ENCODE measurements at regions not wholly inside any gene's neighbourhood (a gene's known extent, or its start where the extent isn't known, plus 50 kb on each side); places are given as distances from the start of the nearest gene placed in this dataset.

- in situ Hi-C loops (cut with HindIII; ENCODE audit: low sequenced_read_pairs): no loop called here
- DNase-seq (ENCODE audit: low read depth, low spot score): no peak
Observed at GRCh38 chr9:118558891-118559290, 810.3 kb downstream of the BRINP1 start.

GRCh38 chr9:118561051-118561450 lies 808.2 kb downstream of the BRINP1 start:
- DNase-seq (ENCODE audit: low read depth, low spot score): no peak
- TF ChIP-seq CTCF (IDR thresholded peaks at IDR 0.05; ENCODE audit: low read depth, low read length): no peak
- no peak overlapping the region for H3K4me3 ChIP-seq (ENCODE audit: low read depth, low read length)
- in situ Hi-C loops (cut with HindIII; ENCODE audit: low sequenced_read_pairs): no loop called here

More at GRCh38 chr9:118558891-118559290, 810.3 kb downstream of the BRINP1 start:
- no peak for TF ChIP-seq CTCF (IDR thresholded peaks at IDR 0.05; ENCODE audit: low read depth, low read length)
- H3K4me3 ChIP-seq (ENCODE audit: low read depth, low read length): no peak overlapping the region

- in situ Hi-C loops (cut with HindIII; ENCODE audit: low sequenced_read_pairs): no loop called here
- TF ChIP-seq CTCF (IDR thresholded peaks at IDR 0.05; ENCODE audit: low read depth, low read length): no peak
- no peak for DNase-seq (ENCODE audit: low read depth, low spot score)
- H3K4me3 ChIP-seq (ENCODE audit: low read depth, low read length): no peak overlapping the region
Observed at GRCh38 chr9:118563677-118564076, 805.6 kb downstream of the BRINP1 start.

- no peak for TF ChIP-seq CTCF (IDR thresholded peaks at IDR 0.05; ENCODE audit: low read depth, low read length)
- H3K4me3 ChIP-seq (ENCODE audit: low read depth, low read length): no peak overlapping the region
- in situ Hi-C loops (cut with HindIII; ENCODE audit: low sequenced_read_pairs): no loop called here
- no peak for DNase-seq (ENCODE audit: low read depth, low spot score)
Observed at GRCh38 chr9:118567861-118568260, 801.4 kb downstream of the BRINP1 start.

- no peak for TF ChIP-seq CTCF (IDR thresholded peaks at IDR 0.05; ENCODE audit: low read depth, low read length)
- no peak for DNase-seq (ENCODE audit: low read depth, low spot score)
- H3K4me3 ChIP-seq (ENCODE audit: low read depth, low read length): no peak overlapping the region
- in situ Hi-C loops (cut with HindIII; ENCODE audit: low sequenced_read_pairs): no loop called here
Observed at GRCh38 chr9:118568704-118569103, 800.5 kb downstream of the BRINP1 start.

- no peak overlapping the region for H3K4me3 ChIP-seq (ENCODE audit: low read depth, low read length)
- in situ Hi-C loops (cut with HindIII; ENCODE audit: low sequenced_read_pairs): no loop called here
- TF ChIP-seq CTCF (IDR thresholded peaks at IDR 0.05; ENCODE audit: low read depth, low read length): no peak
- no peak for DNase-seq (ENCODE audit: low read depth, low spot score)
Observed at GRCh38 chr9:118569148-118569547, 800.1 kb downstream of the BRINP1 start.

GRCh38 chr9:118570066-118570465 lies 799.2 kb downstream of the BRINP1 start:
- no peak for DNase-seq (ENCODE audit: low read depth, low spot score)
- TF ChIP-seq CTCF (IDR thresholded peaks at IDR 0.05; ENCODE audit: low read depth, low read length): no peak
- in situ Hi-C loops (cut with HindIII; ENCODE audit: low sequenced_read_pairs): no loop called here
- no peak overlapping the region for H3K4me3 ChIP-seq (ENCODE audit: low read depth, low read length)
